Mesendoderm (in vitro differentiated cells): ENCODE measurements at regions not wholly inside any gene's neighbourhood (a gene's known extent, or its start where the extent isn't known, plus 50 kb on each side); places are given as distances from the start of the nearest gene placed in this dataset.

Experiments used
- DNase-seq: peaks from one replicate; pipeline ENCODE4 v3.0.0; 2013
- H2AK5ac ChIP-seq: 2 replicates; pipeline ENCODE4 v1.6.1; 2013; ENCODE audit warnings: low read length, inconsistent platforms
- H2BK120ac ChIP-seq: 2 replicates; pipeline ENCODE4 v1.6.1; 2013; ENCODE audit warnings: low read depth, mild to moderate bottlenecking, low read length, moderate library complexity, mixed read lengths
- H2BK15ac ChIP-seq: replicated peaks from 2 replicates; pipeline ENCODE4 v1.6.1; 2013; ENCODE audit warnings: low read depth, mild to moderate bottlenecking, moderate library complexity
- H2BK5ac ChIP-seq: 2 replicates; pipeline ENCODE4 v1.6.1; 2013; ENCODE audit warnings: low read length, inconsistent platforms
- H3K18ac ChIP-seq: 2 replicates; pipeline ENCODE4 v1.6.1; 2013; ENCODE audit warnings: mild to moderate bottlenecking, low read length, mixed read lengths
- H3K23ac ChIP-seq: one replicate; pipeline ENCODE4 v1.6.1; 2013; ENCODE audit warnings: low read length
- H3K27ac ChIP-seq: 2 replicates; pipeline ENCODE4 v1.5.1; 2013; ENCODE audit warnings: low read depth, mild to moderate bottlenecking, inconsistent platforms, low read length, moderate library complexity
- H3K27me3 ChIP-seq: 2 replicates; pipeline ENCODE4 v1.6.1; 2013; ENCODE audit warnings: low read length, control low read depth, mild to moderate bottlenecking, inconsistent platforms; ENCODE audit not compliant: insufficient read depth, poor library complexity
- H3K36me3 ChIP-seq: 2 replicates; pipeline ENCODE4 v1.6.1; 2013; ENCODE audit warnings: low read length, inconsistent platforms; ENCODE audit not compliant: control insufficient read depth, insufficient read depth
- H3K4ac ChIP-seq: one replicate; pipeline ENCODE4 v1.6.1; 2013; ENCODE audit warnings: low read depth, mild to moderate bottlenecking, low read length, moderate library complexity
- H3K4me1 ChIP-seq: 2 replicates; pipeline ENCODE4 v1.6.1; 2013; ENCODE audit warnings: low read depth, low read length, inconsistent platforms; ENCODE audit not compliant: control insufficient read depth
- H3K4me2 ChIP-seq: 2 replicates; pipeline ENCODE4 v1.6.1; 2013; ENCODE audit warnings: low read length
- H3K4me3 ChIP-seq: 2 replicates; pipeline ENCODE4 v1.5.1; 2013; ENCODE audit warnings: mild to moderate bottlenecking, low read length
- H3K56ac ChIP-seq: one replicate; pipeline ENCODE4 v1.6.1; 2013; ENCODE audit warnings: low read length
- H3K79me1 ChIP-seq: 2 replicates; pipeline ENCODE4 v1.6.1; 2013; ENCODE audit warnings: low read length, inconsistent platforms
- H3K79me2 ChIP-seq: 2 replicates; pipeline ENCODE4 v1.6.1; 2013; ENCODE audit warnings: mild to moderate bottlenecking, low read length; ENCODE audit not compliant: control insufficient read depth, insufficient read depth
- H3K9ac ChIP-seq: 2 replicates; pipeline ENCODE4 v1.6.1; 2013; ENCODE audit warnings: low read length, inconsistent platforms
- H4K5ac ChIP-seq: one replicate; pipeline ENCODE4 v1.6.1; 2013; ENCODE audit warnings: low read length
- H4K8ac ChIP-seq: one replicate; pipeline ENCODE4 v1.6.1; 2013; ENCODE audit warnings: low read depth, mild to moderate bottlenecking, control low read depth, low read length, moderate library complexity
- WGBS: extraction: QIAGEN DNeasy Blood & Tissue Kit; methylation state at CpG from one replicate; pipeline ENCODE4 v1.1.7; 2013; ENCODE audit warnings: low lambda C conversion rate, missing lambda C conversion rate; ENCODE audit not compliant: insufficient coverage; ENCODE audit errors: extremely low coverage; 5-methylcytosine and 5-hydroxymethylcytosine counted together

- Histone ChIP-seq H2BK5ac (no peak overlapping the region), H3K27me3 (no peaks in the 10 kb centered on the region), H3K4me3 (no peak overlapping the region), H3K36me3 (no peaks in the 10 kb centered on the region), H3K4ac (no peak overlapping the region), H3K23ac (no peak overlapping the region), H2BK15ac (no peak overlapping the region), H3K79me2 (no peaks in the 10 kb centered on the region), H3K4me2 (no peak overlapping the region), H3K4me1 (no peaks in the 10 kb centered on the region), H2BK120ac (no peak overlapping the region), H3K56ac (no peak overlapping the region), H4K5ac (no peak overlapping the region), H3K27ac (no peak overlapping the region), H3K18ac (no peak overlapping the region), H2AK5ac (no peak overlapping the region), H4K8ac (no peak overlapping the region), H3K79me1 (no peaks in the 10 kb centered on the region), H3K9ac (no peak overlapping the region)
- no CpG with 5 or more reads among the region's 5 CpGs for WGBS
- no peak for DNase-seq
Measured at GRCh38 chr5:2898661-2899060, 147.2 kb upstream of the IRX2 start.

- H3K36me3 ChIP-seq = no peaks in the 10 kb centered on the region
- no peak overlapping the region for H4K8ac ChIP-seq
- H3K4ac ChIP-seq = no peak overlapping the region
- H3K56ac ChIP-seq = no peak overlapping the region
- H3K4me3 ChIP-seq = no peak overlapping the region
- no peak overlapping the region for H2AK5ac ChIP-seq
- no peak overlapping the region for H2BK120ac ChIP-seq
- no peaks in the 10 kb centered on the region for H3K79me2 ChIP-seq
- H2BK15ac ChIP-seq = no peak overlapping the region
- no peaks in the 10 kb centered on the region for H3K27me3 ChIP-seq
- H2BK5ac ChIP-seq = no peak overlapping the region
- no peaks in the 10 kb centered on the region for H3K79me1 ChIP-seq
- H3K9ac ChIP-seq = no peak overlapping the region
- no peak for DNase-seq
- H3K4me2 ChIP-seq = no peak overlapping the region
- H3K27ac ChIP-seq = no peak overlapping the region
- no peak overlapping the region for H4K5ac ChIP-seq
- no CpG with 5 or more reads among the region's 17 CpGs for WGBS
- H3K4me1 ChIP-seq = no peaks in the 10 kb centered on the region
- H3K18ac ChIP-seq = no peak overlapping the region
- no peak overlapping the region for H3K23ac ChIP-seq
Measured at GRCh38 chr5:2897276-2897961, 145.9 kb upstream of the IRX2 start.

- no peaks in the 10 kb centered on the region for H3K27me3 ChIP-seq
- no peak overlapping the region for H3K27ac ChIP-seq
- no peak overlapping the region for H3K9ac ChIP-seq
- H4K5ac ChIP-seq = no peak overlapping the region
- no CpG with 5 or more reads among the region's 29 CpGs for WGBS
- H4K8ac ChIP-seq = no peak overlapping the region
- H3K4ac ChIP-seq = no peak overlapping the region
- H3K23ac ChIP-seq = no peak overlapping the region
- H3K56ac ChIP-seq = no peak overlapping the region
- no peak overlapping the region for H2BK15ac ChIP-seq
- no peak overlapping the region for H3K18ac ChIP-seq
- no peak overlapping the region for H3K4me2 ChIP-seq
- no peak for DNase-seq
- no peaks in the 10 kb centered on the region for H3K79me2 ChIP-seq
- H2AK5ac ChIP-seq = no peak overlapping the region
- no peaks in the 10 kb centered on the region for H3K36me3 ChIP-seq
- H3K4me3 ChIP-seq = no peak overlapping the region
- no peaks in the 10 kb centered on the region for H3K4me1 ChIP-seq
- no peak overlapping the region for H2BK5ac ChIP-seq
- H3K79me1 ChIP-seq = no peaks in the 10 kb centered on the region
- H2BK120ac ChIP-seq = no peak overlapping the region
Measured at GRCh38 chr5:2896371-2897275, 145.1 kb upstream of the IRX2 start.

GRCh38 chr5:2895876-2896275 is 144.4 kb upstream of the IRX2 start:
- no CpG with 5 or more reads among the region's 6 CpGs for WGBS

GRCh38 chr5:2895196-2895595 is 143.7 kb upstream of the IRX2 start:
- no peak overlapping the region for H3K56ac ChIP-seq
- no peaks in the 10 kb centered on the region for H3K36me3 ChIP-seq
- H2BK5ac ChIP-seq = no peak overlapping the region
- H3K23ac ChIP-seq = no peak overlapping the region
- no peak overlapping the region for H3K27ac ChIP-seq
- no peak overlapping the region for H2BK15ac ChIP-seq
- H3K27me3 ChIP-seq = no peaks in the 10 kb centered on the region
- H2BK120ac ChIP-seq = no peak overlapping the region
- DNase-seq = no peak
- H3K79me2 ChIP-seq = no peaks in the 10 kb centered on the region
- H3K4ac ChIP-seq = no peak overlapping the region
- no peak overlapping the region for H3K4me2 ChIP-seq
- H3K9ac ChIP-seq = no peak overlapping the region
- H4K8ac ChIP-seq = no peak overlapping the region
- no peak overlapping the region for H4K5ac ChIP-seq
- H2AK5ac ChIP-seq = no peak overlapping the region
- H3K79me1 ChIP-seq = no peaks in the 10 kb centered on the region
- no peaks in the 10 kb centered on the region for H3K4me1 ChIP-seq
- H3K18ac ChIP-seq = no peak overlapping the region
- no peak overlapping the region for H3K4me3 ChIP-seq
- no CpG with 5 or more reads among the region's 9 CpGs for WGBS

More at GRCh38 chr5:2895876-2896275, 144.4 kb upstream of the IRX2 start:
- no peak overlapping the region for H2AK5ac ChIP-seq
- no peak overlapping the region for H3K18ac ChIP-seq
- no peak overlapping the region for H3K4ac ChIP-seq
- no peak overlapping the region for H2BK120ac ChIP-seq
- no peaks in the 10 kb centered on the region for H3K4me1 ChIP-seq
- H3K4me3 ChIP-seq = no peak overlapping the region
- H2BK15ac ChIP-seq = no peak overlapping the region
- no peak overlapping the region for H3K56ac ChIP-seq
- H3K9ac ChIP-seq = no peak overlapping the region
- no peak overlapping the region for H4K8ac ChIP-seq
- H3K23ac ChIP-seq = no peak overlapping the region
- H3K27ac ChIP-seq = no peak overlapping the region
- H3K4me2 ChIP-seq = no peak overlapping the region
- H4K5ac ChIP-seq = no peak overlapping the region
- DNase-seq = no peak
- H3K79me2 ChIP-seq = no peaks in the 10 kb centered on the region
- no peaks in the 10 kb centered on the region for H3K36me3 ChIP-seq
- H2BK5ac ChIP-seq = no peak overlapping the region
- H3K27me3 ChIP-seq = no peaks in the 10 kb centered on the region
- H3K79me1 ChIP-seq = no peaks in the 10 kb centered on the region
